ENCODE measurements at regions not wholly inside any gene's neighbourhood (a gene's known extent, or its start where the extent isn't known, plus 50 kb on each side); places are given as distances from the start of the nearest gene placed in this dataset.
A peak's percentile ranks its signal among the peaks of the same experiment; 100 is the strongest.

DNA sequence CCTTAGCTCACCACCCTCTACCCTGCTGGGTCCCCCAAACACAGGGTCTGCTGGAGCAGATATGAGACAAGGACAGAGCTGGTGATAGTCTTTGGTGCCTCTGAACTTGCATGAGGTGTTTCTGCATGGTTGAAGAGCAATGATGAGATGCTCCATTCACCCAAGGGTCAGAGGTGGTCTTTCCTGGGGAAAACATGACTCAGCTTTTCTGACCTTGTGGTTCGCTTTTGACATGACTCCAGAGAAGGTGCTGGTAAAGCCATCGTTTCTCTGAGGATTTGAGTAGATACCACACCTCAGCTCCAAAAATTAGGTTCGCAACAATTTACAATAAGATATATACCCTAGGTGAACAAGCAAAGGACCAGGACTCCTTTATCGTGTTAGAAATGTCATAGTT lies 304.8 kb downstream of the DHX35 start:
- Histone ChIP-seq H4K20me1 (ENCODE audit: insufficient read depth) (no peaks in the 10 kb centered on the region), H3K9me2 (ENCODE audit: insufficient read depth) (no peaks in the 10 kb centered on the region), H3K9ac (no peak overlapping the region), H2AFZ (no peak overlapping the region), H3K9me3 (ENCODE audit: low read depth) (no peaks in the 10 kb centered on the region), H3K36me3 (ENCODE audit: low read depth) (no peaks in the 10 kb centered on the region), H3K27me3 (replicated peaks; ENCODE audit: insufficient read depth) (no peaks in the 10 kb centered on the region), H3K4me3 (no peak overlapping the region), H3K79me2 (ENCODE audit: insufficient read depth) (no peaks in the 10 kb centered on the region), H3F3A (ENCODE audit: insufficient read depth) (no peaks in the 10 kb centered on the region), H3K27ac (no peak overlapping the region), H3K4me1 (ENCODE audit: insufficient read depth) (no peaks in the 10 kb centered on the region), H3K4me2 (ENCODE audit: unreplicated experiment) (no peak overlapping the region)
- TF ChIP-seq EZH2 (IDR thresholded peaks at IDR 0.05; ENCODE audit: insufficient read depth, poor library complexity, severe bottlenecking) (no peak), EZH2phosphoT487 (IDR thresholded peaks at IDR 0.05; ENCODE audit: insufficient read depth, low read depth) (no peak)
- 52 to 64% methylated on average over 4 of the region's 4 CpGs for WGBS, 2 experiments (ENCODE audit: low coverage in 1 of 2, low lambda C conversion rate in 2 of 2, missing lambda C conversion rate in 2 of 2)
- no peak for DNase-seq
- in situ Hi-C loops (cut with MboI), result no loop called here

DNA sequence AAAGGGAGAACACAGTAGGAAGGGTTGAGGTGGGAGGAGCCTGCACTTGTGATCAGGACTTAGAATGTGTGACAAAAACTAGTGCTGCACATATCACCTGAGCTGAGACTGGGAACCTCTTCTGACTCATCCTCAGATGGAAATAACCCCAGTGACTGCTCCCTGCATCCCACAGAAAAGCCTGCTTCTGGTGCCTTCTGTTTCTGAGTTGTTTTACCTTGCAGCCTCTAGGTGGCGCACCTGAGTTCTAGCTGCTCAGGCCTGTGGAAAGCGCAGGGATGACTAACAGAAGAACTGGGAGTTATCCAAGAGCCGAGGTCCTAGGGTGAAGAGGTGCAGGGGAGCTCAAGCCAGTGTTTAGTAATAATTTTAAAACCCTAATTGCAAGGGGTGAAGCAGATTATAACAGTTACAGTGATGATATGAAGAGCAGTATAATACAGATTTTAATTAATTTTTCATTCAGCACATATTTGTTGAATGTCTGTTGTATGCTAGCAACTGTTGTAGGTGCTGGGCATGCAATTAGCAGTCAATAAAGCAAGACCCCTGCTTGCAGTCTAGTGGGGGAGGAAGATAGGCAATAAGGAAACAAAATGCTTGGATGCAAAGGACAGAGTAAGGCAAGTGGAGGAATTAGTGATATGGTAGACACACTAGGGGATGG lies 302.5 kb downstream of the DHX35 start:
- Histone ChIP-seq H3K4me3 (no peak overlapping the region), H3K9me3 (ENCODE audit: low read depth) (no peaks in the 10 kb centered on the region), H3K79me2 (ENCODE audit: insufficient read depth) (no peaks in the 10 kb centered on the region), H3K27ac (no peak overlapping the region), H3K9me2 (ENCODE audit: insufficient read depth) (no peaks in the 10 kb centered on the region), H3K9ac (no peak overlapping the region), H3K27me3 (replicated peaks; ENCODE audit: insufficient read depth) (no peaks in the 10 kb centered on the region), H3K4me2 (ENCODE audit: unreplicated experiment) (no peak overlapping the region), H2AFZ (no peak overlapping the region), H4K20me1 (ENCODE audit: insufficient read depth) (no peaks in the 10 kb centered on the region), H3K36me3 (ENCODE audit: low read depth) (no peaks in the 10 kb centered on the region), H3F3A (ENCODE audit: insufficient read depth) (no peaks in the 10 kb centered on the region), H3K4me1 (ENCODE audit: insufficient read depth) (no peaks in the 10 kb centered on the region)
- peak; percentile 89 for DNase-seq
- WGBS, 2 experiments (ENCODE audit: low coverage in 1 of 2, low lambda C conversion rate in 2 of 2, missing lambda C conversion rate in 2 of 2), result 0% methylated on average over 3 of the region's 3 CpGs
- no peak for TF ChIP-seq EZH2 (IDR thresholded peaks at IDR 0.05; ENCODE audit: insufficient read depth, poor library complexity, severe bottlenecking)
- no peak for TF ChIP-seq EZH2phosphoT487 (IDR thresholded peaks at IDR 0.05; ENCODE audit: insufficient read depth, low read depth)
- in situ Hi-C loops (cut with MboI), result no loop called here

DNA sequence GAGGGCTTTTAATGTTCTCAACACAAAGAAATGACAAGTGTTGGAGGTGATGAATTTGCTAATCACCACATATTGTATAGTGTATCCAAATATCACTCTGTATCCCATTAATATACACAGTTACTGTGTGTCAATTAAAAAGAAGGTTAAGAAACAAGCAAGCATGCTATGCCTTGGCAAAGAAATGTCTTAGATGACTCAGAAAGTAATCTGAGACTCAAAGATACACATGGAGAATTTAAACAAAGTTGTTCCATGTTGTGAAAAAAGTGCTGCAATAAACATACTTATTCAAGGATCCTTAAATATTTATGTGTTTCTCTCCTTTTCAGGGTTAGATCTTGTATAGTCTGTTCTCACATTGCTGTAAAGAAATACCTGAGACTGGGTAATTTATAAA lies 300.9 kb downstream of the DHX35 start:
- no peak overlapping the region for H3K4me2 ChIP-seq (ENCODE audit: unreplicated experiment)
- in situ Hi-C loops (cut with MboI), result no loop called here
- no peak overlapping the region for H3K27ac ChIP-seq
- no peaks in the 10 kb centered on the region for H3K9me2 ChIP-seq (ENCODE audit: insufficient read depth)
- H2AFZ ChIP-seq, result no peak overlapping the region
- TF ChIP-seq EZH2 (IDR thresholded peaks at IDR 0.05; ENCODE audit: insufficient read depth, poor library complexity, severe bottlenecking), result no peak
- no peak for TF ChIP-seq EZH2phosphoT487 (IDR thresholded peaks at IDR 0.05; ENCODE audit: insufficient read depth, low read depth)
- no peak overlapping the region for H3K9ac ChIP-seq
- H3K4me3 ChIP-seq, result no peak overlapping the region
- no peaks in the 10 kb centered on the region for H3K27me3 ChIP-seq (replicated peaks; ENCODE audit: insufficient read depth)
- no peaks in the 10 kb centered on the region for H3K36me3 ChIP-seq (ENCODE audit: low read depth)
- no peaks in the 10 kb centered on the region for H4K20me1 ChIP-seq (ENCODE audit: insufficient read depth)
- H3F3A ChIP-seq (ENCODE audit: insufficient read depth), result no peaks in the 10 kb centered on the region
- H3K9me3 ChIP-seq (ENCODE audit: low read depth), result no peaks in the 10 kb centered on the region
- no peaks in the 10 kb centered on the region for H3K4me1 ChIP-seq (ENCODE audit: insufficient read depth)
- DNase-seq, result peak; percentile 41
- no peaks in the 10 kb centered on the region for H3K79me2 ChIP-seq (ENCODE audit: insufficient read depth)

DNA sequence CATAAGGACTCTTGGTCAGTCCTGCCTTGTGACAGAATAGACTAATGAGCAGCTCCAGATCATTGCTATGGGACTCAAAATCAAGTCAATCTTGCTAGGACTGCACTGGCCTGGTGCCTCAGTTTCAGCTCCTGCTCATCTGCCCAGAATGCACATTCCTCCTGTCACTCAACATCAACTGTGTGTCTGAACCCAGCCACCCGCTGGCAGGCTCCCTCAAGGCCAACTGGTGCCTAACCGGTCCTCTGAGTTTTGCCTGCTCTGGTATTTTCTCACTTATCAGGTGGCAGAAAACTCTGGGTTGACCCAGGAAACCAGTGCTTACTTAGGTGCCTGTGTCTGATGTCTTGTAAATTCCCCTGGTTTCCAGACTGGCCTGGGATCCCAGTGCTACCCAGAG lies 297.7 kb downstream of the DHX35 start:
- no peaks in the 10 kb centered on the region for H3K79me2 ChIP-seq (ENCODE audit: insufficient read depth)
- no peak overlapping the region for H3K4me2 ChIP-seq (ENCODE audit: unreplicated experiment)
- TF ChIP-seq EZH2phosphoT487 (IDR thresholded peaks at IDR 0.05; ENCODE audit: insufficient read depth, low read depth) (no peak), EZH2 (IDR thresholded peaks at IDR 0.05; ENCODE audit: insufficient read depth, poor library complexity, severe bottlenecking) (no peak)
- no peak overlapping the region for H3K4me3 ChIP-seq
- H3K4me1 ChIP-seq (ENCODE audit: insufficient read depth), result no peaks in the 10 kb centered on the region
- H3K9me3 ChIP-seq (ENCODE audit: low read depth), result no peaks in the 10 kb centered on the region
- H3K27ac ChIP-seq, result no peak overlapping the region
- no peak overlapping the region for H3K9ac ChIP-seq
- no peak for DNase-seq
- H3K36me3 ChIP-seq (ENCODE audit: low read depth), result no peaks in the 10 kb centered on the region
- 66 to 78% methylated on average over 2 of the region's 2 CpGs for WGBS, 2 experiments (ENCODE audit: low coverage in 1 of 2, low lambda C conversion rate in 2 of 2, missing lambda C conversion rate in 2 of 2)
- no peak overlapping the region for H2AFZ ChIP-seq
- in situ Hi-C loops (cut with MboI), result no loop called here
- H4K20me1 ChIP-seq (ENCODE audit: insufficient read depth), result no peaks in the 10 kb centered on the region
- no peaks in the 10 kb centered on the region for H3F3A ChIP-seq (ENCODE audit: insufficient read depth)
- H3K9me2 ChIP-seq (ENCODE audit: insufficient read depth), result no peaks in the 10 kb centered on the region
- H3K27me3 ChIP-seq (replicated peaks; ENCODE audit: insufficient read depth), result no peaks in the 10 kb centered on the region
